Lower leg skin (tissue), 4 donors: ENCODE measurements at regions not wholly inside any gene's neighbourhood (a gene's known extent, or its start where the extent isn't known, plus 50 kb on each side); places are given as distances from the start of the nearest gene placed in this dataset.

Source experiments
- DNase-seq, 2 donors: peaks; one replicate each; pipeline ENCODE4 v3.0.0-alpha.2; 2019; ENCODE audit warnings: low spot score in 2 of 2
- H3K4me3 ChIP-seq: fragments of 200-600 bp; sonication (generic); 2 replicates; pipeline ENCODE4 v1.5.1; 2017; ENCODE audit warnings: mild to moderate bottlenecking, low read depth; ENCODE audit not compliant: poor library complexity, severe bottlenecking
- CTCF ChIP-seq, 3 donors: fragments of 450-650 bp; IDR thresholded peaks; one replicate each; pipeline ENCODE4 v1.5.1; 2016; ENCODE audit warnings: antibody characterized with exemption in 3 of 3, mild to moderate bottlenecking in 3 of 3, moderate library complexity in 2 of 3
- POLR2A ChIP-seq, 2 donors: fragments of 450-650 bp; IDR thresholded peaks; one replicate each; pipeline ENCODE4 v1.6.1; 2016 to 2017; ENCODE audit warnings: antibody characterized with exemption in 2 of 2, mild to moderate bottlenecking in 1 of 2, moderate library complexity in 1 of 2
- WGBS, 2 donors: methylation state at CpG; one replicate each; pipeline ENCODE4 v1.1.5; 2018; 5-methylcytosine and 5-hydroxymethylcytosine counted together
- intact Hi-C: fragments of 100-400 bp; cut with DNase I; formaldehyde crosslinking; loops from one replicate; pipeline ENCODE4 v1.15.0; 2023; ENCODE audit warnings: low total_unique reads

GRCh38 chr4:133465022-133465421 lies 315.9 kb downstream of the PCDH10 start:
- no peak for DNase-seq
- 59 to 77% methylated on average over 4 of the region's 4 CpGs for WGBS, 2 donors
- no peak overlapping the region for H3K4me3 ChIP-seq
- TF ChIP-seq CTCF (IDR thresholded peaks at IDR 0.05) (no peak), POLR2A (IDR thresholded peaks at IDR 0.05) (no peak)
- intact Hi-C loops, result no loop called here

GRCh38 chr4:133464311-133464710 lies 315.2 kb downstream of the PCDH10 start:
- TF ChIP-seq POLR2A (IDR thresholded peaks at IDR 0.05), result no peak
- no peak for TF ChIP-seq CTCF (IDR thresholded peaks at IDR 0.05)
- intact Hi-C loops, result no loop called here
- WGBS, 2 donors, result 97 to 98% methylated on average over 4 of the region's 4 CpGs
- DNase-seq, result no peak
- H3K4me3 ChIP-seq, result no peak overlapping the region

- TF ChIP-seq POLR2A (IDR thresholded peaks at IDR 0.05) (no peak), CTCF (IDR thresholded peaks at IDR 0.05) (no peak)
- intact Hi-C loops, result no loop called here
- no peak overlapping the region for H3K4me3 ChIP-seq
- DNase-seq, result no peak
- 89 to 91% methylated on average over 2 of the region's 2 CpGs for whole genome bisulfite sequencing, 2 donors
Observed at GRCh38 chr4:133452678-133453077, 303.6 kb downstream of the PCDH10 start.

- TF ChIP-seq CTCF (IDR thresholded peaks at IDR 0.05) (no peak), POLR2A (IDR thresholded peaks at IDR 0.05) (no peak)
- H3K4me3 ChIP-seq, result no peak overlapping the region
- DNase-seq, result no peak
- intact Hi-C loops, result no loop called here
- WGBS, 2 donors, result 91 to 97% methylated on average over 14 to 15 of the region's 17 CpGs
Observed at GRCh38 chr4:133450813-133451212, 301.7 kb downstream of the PCDH10 start.

GRCh38 chr4:133440404-133440803 lies 291.3 kb downstream of the PCDH10 start:
- DNase-seq, result no peak
- no peak for TF ChIP-seq CTCF (IDR thresholded peaks at IDR 0.05)
- TF ChIP-seq POLR2A (IDR thresholded peaks at IDR 0.05), result no peak
- intact Hi-C loops, result no loop called here
- no peak overlapping the region for H3K4me3 ChIP-seq

- DNase-seq, result no peak
- TF ChIP-seq POLR2A (IDR thresholded peaks at IDR 0.05), result no peak
- no peak for TF ChIP-seq CTCF (IDR thresholded peaks at IDR 0.05)
- H3K4me3 ChIP-seq, result no peak overlapping the region
- 93 to 96% methylated on average over 2 of the region's 2 CpGs for WGBS, 2 donors
- intact Hi-C loops, result no loop called here
Observed at GRCh38 chr4:133439830-133440229, 290.7 kb downstream of the PCDH10 start.
